NCI-H1105 (cell line): ENCODE measurements at regions not wholly inside any gene's neighbourhood (a gene's known extent, or its start where the extent isn't known, plus 50 kb on each side); places are given as distances from the start of the nearest gene placed in this dataset.

Experiments
- DNase-seq: peaks from one replicate; lab custom pipeline; 2025; lab: John Stamatoyannopoulos, UW

- DNase-seq = no peak
These were observed 59.0 kb downstream of the RPS29 start for GRCh38 chr14:49527221-49527620.

- no peak for DNase-seq
These were observed 60.1 kb downstream of the RPS29 start for GRCh38 chr14:49526101-49526500.

GRCh38 chr14:49516286-49516685, 69.9 kb downstream of the RPS29 start:
- no peak for DNase-seq

GRCh38 chr14:49512571-49512970, 73.6 kb downstream of the RPS29 start:
- no peak for DNase-seq

GRCh38 chr14:49512147-49512551, 74.0 kb downstream of the RPS29 start:
- no peak for DNase-seq

GRCh38 chr14:49508124-49508523, 78.1 kb downstream of the RPS29 start:
- DNase-seq = no peak

GRCh38 chr14:49506650-49507049, 79.5 kb downstream of the RPS29 start:
- DNase-seq = no peak

- no peak for DNase-seq
These were observed 81.0 kb downstream of the RPS29 start for GRCh38 chr14:49505041-49505766.

- peak; percentile 64 for DNase-seq
These were observed 88.3 kb downstream of the RPS29 start for GRCh38 chr14:49497725-49498348.

GRCh38 chr14:49497267-49497666, 88.9 kb downstream of the RPS29 start:
- DNase-seq = no peak

- DNase-seq = no peak
These were observed 91.3 kb downstream of the RPS29 start for GRCh38 chr14:49494836-49495235.

- no peak for DNase-seq
These were observed 92.6 kb downstream of the RPS29 start for GRCh38 chr14:49493557-49493956.

- no peak for DNase-seq
These were observed 94.0 kb downstream of the RPS29 start for GRCh38 chr14:49492151-49492550.

- DNase-seq = no peak
These were observed 96.8 kb downstream of the RPS29 start for GRCh38 chr14:49489341-49489740.

- DNase-seq = no peak
These were observed 98.9 kb downstream of the RPS29 start for GRCh38 chr14:49487238-49487637.

- no peak for DNase-seq
These were observed 100.9 kb downstream of the RPS29 start for GRCh38 chr14:49485290-49485689.

GRCh38 chr14:49484180-49484579, 102.0 kb downstream of the RPS29 start:
- DNase-seq = no peak

- no peak for DNase-seq
These were observed 102.9 kb downstream of the RPS29 start for GRCh38 chr14:49483268-49483667.

GRCh38 chr14:49480979-49481498, 105.1 kb downstream of the RPS29 start:
- DNase-seq = no peak

GRCh38 chr14:49480053-49480760, 106.0 kb downstream of the RPS29 start:
- DNase-seq = no peak

GRCh38 chr14:49479432-49479831, 106.7 kb downstream of the RPS29 start:
- no peak for DNase-seq

- no peak for DNase-seq
These were observed 107.4 kb downstream of the RPS29 start for GRCh38 chr14:49478784-49479183.

GRCh38 chr14:49467091-49467490, 119.1 kb downstream of the RPS29 start:
- no peak for DNase-seq
